H1 (cell line): ENCODE measurements at regions not wholly inside any gene's neighbourhood (a gene's known extent, or its start where the extent isn't known, plus 50 kb on each side); places are given as distances from the start of the nearest gene placed in this dataset.

ENCODE experiments used
- CTCF ChIA-PET: fragments of 300-600 bp; sonication (Branson Sonifier 250); formaldehyde crosslinking; loops from one replicate; lab custom pipeline; 2021; ENCODE audit not compliant: partially characterized antibody; lab: Charles Lee
- POLR2A ChIA-PET: fragments of 300-600 bp; sonication (Branson Sonifier 250); formaldehyde crosslinking; loops from one replicate; lab custom pipeline; 2021; ENCODE audit warnings: inconsistent platforms; ENCODE audit not compliant: partially characterized antibody; lab: Charles Lee
- DNase-seq, 2 experiments: peaks; one replicate each; pipeline versions ENCODE4 v3.0.0 to v3.0.0-alpha.2; 2010 to 2022; ENCODE audit warnings: low spot score in 2 of 2, low read depth in 1 of 2, mixed read lengths in 1 of 2
- FAIRE-seq: peaks from 2 replicates; lab custom pipeline; 2011; peaks lifted over from hg19 to GRCh38; lab: Jason Lieb, UNC
- H2AFZ ChIP-seq: 2 replicates; pipeline ENCODE4 v1.8.1; 2012; ENCODE audit warnings: low read length, inconsistent platforms
- H2AK5ac ChIP-seq: 2 replicates; pipeline ENCODE4 v1.6.1; 2013; ENCODE audit warnings: low read depth, low read length
- H2BK120ac ChIP-seq: replicated peaks from 2 replicates; pipeline ENCODE3; 2013; ENCODE audit warnings: low read depth, low read length, inconsistent platforms
- H2BK12ac ChIP-seq: 2 replicates; pipeline ENCODE4 v1.6.1; 2013; ENCODE audit warnings: low read depth, low read length
- H2BK15ac ChIP-seq: 2 replicates; pipeline ENCODE4 v1.6.1; 2013; ENCODE audit warnings: low read length
- H2BK20ac ChIP-seq: 2 replicates; pipeline ENCODE4 v1.6.1; 2013; ENCODE audit warnings: low read length
- H2BK5ac ChIP-seq: 2 replicates; pipeline ENCODE4 v1.6.1; 2013; ENCODE audit warnings: low read depth, low read length
- H3K14ac ChIP-seq: 2 replicates; pipeline ENCODE4 v1.6.1; 2013; ENCODE audit warnings: inconsistent platforms; ENCODE audit not compliant: insufficient read length
- H3K18ac ChIP-seq: 2 replicates; pipeline ENCODE4 v1.6.1; 2013; ENCODE audit warnings: low read length; ENCODE audit errors: extremely low read depth
- H3K23ac ChIP-seq: 2 replicates; pipeline ENCODE4 v1.6.1; 2013; ENCODE audit warnings: inconsistent platforms; ENCODE audit not compliant: insufficient read length
- H3K23me2 ChIP-seq: 2 replicates; pipeline ENCODE4 v1.6.1; 2013; ENCODE audit warnings: low read depth, low read length
- H3K27ac ChIP-seq: 2 replicates; pipeline ENCODE4 v1.6.1; 2011; ENCODE audit warnings: low read depth, low read length, inconsistent platforms
- H3K27me3 ChIP-seq, 4 experiments: replicated peaks in 1 of 4; 1 replicate in 1 of 4; 2 replicates in 3 of 4; pipeline versions ENCODE4 v1.6.1 to v1.8.1; 2011 to 2013; ENCODE audit warnings: low read length in 3 of 4, mild to moderate bottlenecking in 3 of 4, inconsistent platforms in 2 of 4, mixed read lengths in 2 of 4, moderate library complexity in 1 of 4; ENCODE audit not compliant: control insufficient read depth in 3 of 4, insufficient read depth in 3 of 4; ENCODE audit errors: extremely low read depth in 1 of 4
- H3K36me3 ChIP-seq, 4 experiments: 2 replicates each; pipeline versions ENCODE4 v1.6.1 to v1.8.1; 2011 to 2013; ENCODE audit warnings: mild to moderate bottlenecking in 4 of 4, low read length in 3 of 4, moderate library complexity in 2 of 4, control low read depth in 1 of 4, inconsistent platforms in 1 of 4; ENCODE audit not compliant: insufficient read depth in 4 of 4, control insufficient read depth in 2 of 4
- H3K4ac ChIP-seq: replicated peaks from 2 replicates; pipeline ENCODE3; 2013; ENCODE audit warnings: low read length, low read depth, mixed read lengths, inconsistent platforms; ENCODE audit not compliant: insufficient read length
- H3K4me1 ChIP-seq, 4 experiments: replicated peaks in 1 of 4; 1 replicate in 1 of 4; 2 replicates in 3 of 4; pipeline versions ENCODE4 v1.6.1 to v1.8.1; 2011 to 2013; ENCODE audit warnings: low read length in 3 of 4, inconsistent platforms in 2 of 4, mixed read lengths in 1 of 4; ENCODE audit not compliant: insufficient read depth in 4 of 4, control insufficient read depth in 3 of 4
- H3K4me2 ChIP-seq, 2 experiments: 2 replicates each; pipeline versions ENCODE4 v1.6.1 to v1.8.1; 2011 to 2013; ENCODE audit warnings: low read depth in 2 of 2, low read length in 2 of 2, control low read depth in 1 of 2, inconsistent platforms in 1 of 2, mild to moderate bottlenecking in 1 of 2; ENCODE audit not compliant: insufficient read depth in 1 of 2
- H3K4me3 ChIP-seq, 4 experiments: fragments of 200-600, 300-600 bp in 1 of 4; sonication (generic), shearing (Covaris generic), sonication (Bioruptor Twin) in 1 of 4; 2 replicates each; pipeline versions ENCODE4 v1.5.1 to v1.8.1; 2011 to 2016; ENCODE audit warnings: low read length in 4 of 4, low read depth in 3 of 4, control low read depth in 2 of 4, inconsistent platforms in 2 of 4, mild to moderate bottlenecking in 2 of 4, mixed read lengths in 1 of 4, moderate library complexity in 1 of 4; ENCODE audit not compliant: insufficient read depth in 2 of 4; ENCODE audit errors: extremely low read depth in 1 of 4
- H3K56ac ChIP-seq: replicated peaks from 2 replicates; pipeline ENCODE3; 2013; ENCODE audit warnings: low read depth, mild to moderate bottlenecking, mixed read lengths, low read length, inconsistent platforms; ENCODE audit not compliant: insufficient read length
- H3K79me1 ChIP-seq: 2 replicates; pipeline ENCODE4 v1.6.1; 2013; ENCODE audit warnings: low read depth, low read length, control low read depth
- H3K79me2 ChIP-seq, 2 experiments: 2 replicates each; pipeline versions ENCODE4 v1.6.1 to v1.8.1; 2012 to 2013; ENCODE audit warnings: low read length in 2 of 2, mild to moderate bottlenecking in 2 of 2, inconsistent platforms in 1 of 2; ENCODE audit not compliant: insufficient read depth in 2 of 2, control insufficient read depth in 1 of 2
- H3K9ac ChIP-seq, 4 experiments: replicated peaks in 1 of 4; 1 replicate in 1 of 4; 2 replicates in 3 of 4; pipeline versions ENCODE4 v1.6.1 to v1.8.1; 2011 to 2013; ENCODE audit warnings: low read depth in 3 of 4, low read length in 3 of 4, control low read depth in 2 of 4, mild to moderate bottlenecking in 2 of 4, moderate library complexity in 2 of 4, inconsistent platforms in 1 of 4; ENCODE audit errors: extremely low read depth in 1 of 4
- H3K9me3 ChIP-seq, 2 experiments: 2 replicates each; pipeline versions ENCODE4 v1.6.1 to v1.8.1; 2012 to 2013; ENCODE audit warnings: mild to moderate bottlenecking in 2 of 2, moderate library complexity in 2 of 2, control low read depth in 1 of 2, inconsistent platforms in 1 of 2, low read depth in 1 of 2, low read length in 1 of 2, mixed read lengths in 1 of 2; ENCODE audit not compliant: insufficient read depth in 2 of 2
- H4K20me1 ChIP-seq, 2 experiments: replicated peaks in 1 of 2; 2 replicates each; pipeline versions ENCODE3 to v1.8.1; 2011 to 2013; ENCODE audit warnings: inconsistent platforms in 2 of 2, low read length in 2 of 2, mild to moderate bottlenecking in 1 of 2; ENCODE audit not compliant: insufficient read depth in 2 of 2, control insufficient read depth in 1 of 2
- H4K5ac ChIP-seq: 2 replicates; pipeline ENCODE4 v1.6.1; 2013; ENCODE audit warnings: low read length, low read depth, mixed read lengths, inconsistent platforms; ENCODE audit not compliant: insufficient read length
- H4K8ac ChIP-seq: 2 replicates; pipeline ENCODE4 v1.8.0; 2013; ENCODE audit warnings: mild to moderate bottlenecking, moderate library complexity, low read length, inconsistent platforms; ENCODE audit not compliant: insufficient read depth; ENCODE audit errors: extremely low read depth
- H4K91ac ChIP-seq: replicated peaks from 2 replicates; pipeline ENCODE3; 2013; ENCODE audit warnings: low read length, mixed read lengths, inconsistent platforms; ENCODE audit not compliant: insufficient read length
- JUN ChIP-seq: IDR thresholded peaks from 2 replicates; pipeline ENCODE4 v1.6.1; 2011; ENCODE audit warnings: low read depth, mild to moderate bottlenecking, improper control_type of control experiment, low read length
- SP1 ChIP-seq: IDR thresholded peaks from 2 replicates; pipeline ENCODE4 v1.6.1; 2011; ENCODE audit warnings: low read depth, low read length
- WGBS, 2 experiments: shearing (Covaris generic) in 1 of 2; methylation state at CpG; one replicate each; pipeline versions ENCODE4 v1.1.6 to v1.1.7; 2013 to 2015; ENCODE audit warnings: low lambda C conversion rate in 2 of 2, mixed read lengths in 2 of 2, inconsistent platforms in 1 of 2, low coverage in 1 of 2, missing lambda C conversion rate in 1 of 2; ENCODE audit not compliant: insufficient replicate concordance in 2 of 2, insufficient coverage in 1 of 2, insufficient read length in 1 of 2; ENCODE audit errors: extremely low coverage in 1 of 2, missing lambda C conversion rate in 1 of 2; 5-methylcytosine and 5-hydroxymethylcytosine counted together

DNA sequence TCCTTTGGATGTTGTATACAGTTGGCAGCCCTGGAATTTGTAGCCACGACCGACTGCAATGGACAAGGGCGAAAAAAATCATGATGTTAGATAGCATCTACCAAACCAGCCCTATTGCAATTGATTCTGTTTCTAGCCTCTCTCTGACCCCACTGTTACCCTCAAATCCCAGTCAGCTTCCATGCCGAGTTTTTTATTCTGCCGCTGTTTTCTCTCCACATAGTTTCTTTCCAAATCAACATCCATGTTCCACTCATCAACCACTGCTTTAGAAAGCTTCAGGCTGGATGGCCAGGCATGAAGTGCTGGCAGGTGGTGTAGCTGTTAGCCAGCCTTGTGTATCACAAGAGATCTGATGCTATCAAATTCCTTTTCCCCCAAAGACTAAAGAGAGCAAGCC is 272.8 kb downstream of the FIGN start:
- Histone ChIP-seq H3K36me3 (no peaks in the 10 kb centered on the region), H2BK12ac (no peak overlapping the region), H3K14ac (no peak overlapping the region), H2BK15ac (no peak overlapping the region), H3K4me1 (no peaks in the 10 kb centered on the region), H3K79me2 (no peaks in the 10 kb centered on the region), H3K4me3 (no peak overlapping the region), H2BK5ac (no peak overlapping the region), H3K23ac (no peak overlapping the region), H3K56ac (no peak overlapping the region), H2BK120ac (no peak overlapping the region), H4K5ac (no peak overlapping the region), H3K27me3 (no peaks in the 10 kb centered on the region; a peak in 1 of 7 replicates), H2BK20ac (no peak overlapping the region)
- WGBS, 2 experiments, result 83% methylated on average over 5 of the region's 5 CpGs; no CpG with 5 or more reads in 1 of the 2 experiments
- ChIA-PET POLR2A (interaction anchor here (1.3 kb wide), 1 partner anchor 9 kb away, joined by 3 read pairs; no protein-coding TSS in a partner anchor), CTCF (interaction anchor here (0.6 to 2.0 kb wide), 4 partner anchors 9 to 294 kb away, joined by 3 to 6 read pairs (median 4); no protein-coding TSS in a partner anchor)
- TF ChIP-seq JUN, result no peak
- TF ChIP-seq SP1, result peak; percentile 36; the same call in 1 of the 2 replicates
- TF ChIP-seq, all 59 proteins: peak for 1
- no peaks in the 10 kb centered on the region for H3K9me3 ChIP-seq
- H3K18ac ChIP-seq, result no peak overlapping the region
- no peak overlapping the region for H2AK5ac ChIP-seq
- no peak overlapping the region for H3K4ac ChIP-seq
- H3K4me2 ChIP-seq, result no peak overlapping the region
- no peaks in the 10 kb centered on the region for H3K23me2 ChIP-seq
- H4K8ac ChIP-seq, result no peak overlapping the region; the same call in 1 of the 2 replicates
- 0 out of 2 replicates have a peak overlapping the region, but pooled peaks have one; percentile 4 for H2AFZ ChIP-seq
- DNase-seq, result no peak
- H3K79me1 ChIP-seq, result no peaks in the 10 kb centered on the region
- no peaks in the 10 kb centered on the region for H4K20me1 ChIP-seq
- H3K9ac ChIP-seq, result no peak overlapping the region
- H3K27ac ChIP-seq, result no peak overlapping the region
- no peak overlapping the region for H4K91ac ChIP-seq
- FAIRE-seq, result no peak
